Suprapubic skin (tissue), 4 donors: ENCODE measurements at regions not wholly inside any gene's neighbourhood (a gene's known extent, or its start where the extent isn't known, plus 50 kb on each side); places are given as distances from the start of the nearest gene placed in this dataset.

Source experiments
- EP300 ChIP-seq: sonication (generic); formaldehyde crosslinking; IDR thresholded peaks from one replicate; pipeline ENCODE4 v1.6.1; 2017; ENCODE audit warnings: antibody characterized with exemption
- POLR2A ChIP-seq, 2 donors: fragments of 450-650 bp; IDR thresholded peaks; one replicate each; pipeline ENCODE4 v1.6.1; 2017; ENCODE audit warnings: antibody characterized with exemption in 2 of 2, mild to moderate bottlenecking in 2 of 2, moderate library complexity in 2 of 2
- POLR2AphosphoS5 ChIP-seq, 3 donors: sonication (generic); formaldehyde crosslinking; IDR thresholded peaks; one replicate each; pipeline ENCODE4 v1.6.1; 2017; ENCODE audit warnings: antibody characterized with exemption in 3 of 3
- TF ChIP-seq, protein P1 (sequence below), 2 donors: fragments of 200-600 bp in 1 of 2; fragments of 450-650 bp in 1 of 2; sonication (generic) in 1 of 2; IDR thresholded peaks; one replicate each; pipeline ENCODE4 v1.5.1; 2016 to 2019; ENCODE audit warnings: antibody characterized with exemption in 2 of 2, mild to moderate bottlenecking in 1 of 2, moderate library complexity in 1 of 2

DNA sequence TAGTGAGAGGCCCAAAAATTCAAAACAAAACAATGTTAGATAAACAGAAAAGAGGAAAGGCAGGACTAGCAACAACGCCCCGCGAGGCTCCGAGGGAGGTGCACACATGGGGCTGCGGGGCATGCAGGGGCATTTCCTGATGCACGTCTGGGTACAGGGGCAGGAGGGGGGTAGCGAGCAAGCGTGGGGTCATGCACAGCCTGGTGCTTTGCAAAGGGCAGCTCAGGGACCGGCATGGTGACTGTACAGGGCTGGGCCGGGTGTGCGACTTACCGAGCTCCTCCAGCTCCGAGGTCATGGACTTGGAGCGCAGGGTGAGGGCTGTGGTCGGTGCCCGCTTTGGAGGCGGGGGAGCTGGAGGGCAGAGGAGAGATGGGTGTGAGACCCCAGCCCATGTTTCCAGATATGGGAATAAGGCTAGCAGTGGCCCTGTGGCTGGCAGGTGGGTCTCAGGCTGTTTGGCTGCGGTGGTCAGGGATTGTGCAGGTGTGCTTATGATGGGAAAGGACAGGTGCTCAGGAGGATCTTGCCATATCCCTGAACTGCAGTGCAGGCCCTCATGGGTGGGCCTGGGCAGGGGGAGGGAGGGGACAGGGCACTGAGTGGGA, 103.7 kb downstream of the CTTN start:
- TF ChIP-seq, protein P1, sequence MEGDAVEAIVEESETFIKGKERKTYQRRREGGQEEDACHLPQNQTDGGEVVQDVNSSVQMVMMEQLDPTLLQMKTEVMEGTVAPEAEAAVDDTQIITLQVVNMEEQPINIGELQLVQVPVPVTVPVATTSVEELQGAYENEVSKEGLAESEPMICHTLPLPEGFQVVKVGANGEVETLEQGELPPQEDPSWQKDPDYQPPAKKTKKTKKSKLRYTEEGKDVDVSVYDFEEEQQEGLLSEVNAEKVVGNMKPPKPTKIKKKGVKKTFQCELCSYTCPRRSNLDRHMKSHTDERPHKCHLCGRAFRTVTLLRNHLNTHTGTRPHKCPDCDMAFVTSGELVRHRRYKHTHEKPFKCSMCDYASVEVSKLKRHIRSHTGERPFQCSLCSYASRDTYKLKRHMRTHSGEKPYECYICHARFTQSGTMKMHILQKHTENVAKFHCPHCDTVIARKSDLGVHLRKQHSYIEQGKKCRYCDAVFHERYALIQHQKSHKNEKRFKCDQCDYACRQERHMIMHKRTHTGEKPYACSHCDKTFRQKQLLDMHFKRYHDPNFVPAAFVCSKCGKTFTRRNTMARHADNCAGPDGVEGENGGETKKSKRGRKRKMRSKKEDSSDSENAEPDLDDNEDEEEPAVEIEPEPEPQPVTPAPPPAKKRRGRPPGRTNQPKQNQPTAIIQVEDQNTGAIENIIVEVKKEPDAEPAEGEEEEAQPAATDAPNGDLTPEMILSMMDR (IDR thresholded peaks at IDR 0.05) = no peak
- TF ChIP-seq POLR2A (IDR thresholded peaks at IDR 0.05) (no peak), EP300 (no peak), POLR2AphosphoS5 (IDR thresholded peaks at IDR 0.05) (no peak)
